H1 (cell line): ENCODE measurements at regions not wholly inside any gene's neighbourhood (a gene's known extent, or its start where the extent isn't known, plus 50 kb on each side); places are given as distances from the start of the nearest gene placed in this dataset.

Experiments used
- CTCF ChIA-PET: fragments of 300-600 bp; sonication (Branson Sonifier 250); formaldehyde crosslinking; loops from one replicate; lab custom pipeline; 2021; ENCODE audit not compliant: partially characterized antibody; lab: Charles Lee
- POLR2A ChIA-PET: fragments of 300-600 bp; sonication (Branson Sonifier 250); formaldehyde crosslinking; loops from one replicate; lab custom pipeline; 2021; ENCODE audit warnings: inconsistent platforms; ENCODE audit not compliant: partially characterized antibody; lab: Charles Lee
- DNase-seq, 2 experiments: peaks; one replicate each; pipeline versions ENCODE4 v3.0.0 to v3.0.0-alpha.2; 2010 to 2022; ENCODE audit warnings: low spot score in 2 of 2, low read depth in 1 of 2, mixed read lengths in 1 of 2
- FAIRE-seq: peaks from 2 replicates; lab custom pipeline; 2011; peaks lifted over from hg19 to GRCh38; lab: Jason Lieb, UNC
- H2AFZ ChIP-seq: 2 replicates; pipeline ENCODE4 v1.8.1; 2012; ENCODE audit warnings: low read length, inconsistent platforms
- H2AK5ac ChIP-seq: 2 replicates; pipeline ENCODE4 v1.6.1; 2013; ENCODE audit warnings: low read depth, low read length
- H2BK120ac ChIP-seq: replicated peaks from 2 replicates; pipeline ENCODE3; 2013; ENCODE audit warnings: low read depth, low read length, inconsistent platforms
- H2BK12ac ChIP-seq: 2 replicates; pipeline ENCODE4 v1.6.1; 2013; ENCODE audit warnings: low read depth, low read length
- H2BK15ac ChIP-seq: 2 replicates; pipeline ENCODE4 v1.6.1; 2013; ENCODE audit warnings: low read length
- H2BK20ac ChIP-seq: 2 replicates; pipeline ENCODE4 v1.6.1; 2013; ENCODE audit warnings: low read length
- H2BK5ac ChIP-seq: 2 replicates; pipeline ENCODE4 v1.6.1; 2013; ENCODE audit warnings: low read depth, low read length
- H3K14ac ChIP-seq: 2 replicates; pipeline ENCODE4 v1.6.1; 2013; ENCODE audit warnings: inconsistent platforms; ENCODE audit not compliant: insufficient read length
- H3K18ac ChIP-seq: 2 replicates; pipeline ENCODE4 v1.6.1; 2013; ENCODE audit warnings: low read length; ENCODE audit errors: extremely low read depth
- H3K23ac ChIP-seq: 2 replicates; pipeline ENCODE4 v1.6.1; 2013; ENCODE audit warnings: inconsistent platforms; ENCODE audit not compliant: insufficient read length
- H3K23me2 ChIP-seq: 2 replicates; pipeline ENCODE4 v1.6.1; 2013; ENCODE audit warnings: low read depth, low read length
- H3K27ac ChIP-seq: 2 replicates; pipeline ENCODE4 v1.6.1; 2011; ENCODE audit warnings: low read depth, low read length, inconsistent platforms
- H3K27me3 ChIP-seq, 4 experiments: replicated peaks in 1 of 4; 1 replicate in 1 of 4; 2 replicates in 3 of 4; pipeline versions ENCODE4 v1.6.1 to v1.8.1; 2011 to 2013; ENCODE audit warnings: low read length in 3 of 4, mild to moderate bottlenecking in 3 of 4, inconsistent platforms in 2 of 4, mixed read lengths in 2 of 4, moderate library complexity in 1 of 4; ENCODE audit not compliant: control insufficient read depth in 3 of 4, insufficient read depth in 3 of 4; ENCODE audit errors: extremely low read depth in 1 of 4
- H3K36me3 ChIP-seq, 4 experiments: 2 replicates each; pipeline versions ENCODE4 v1.6.1 to v1.8.1; 2011 to 2013; ENCODE audit warnings: mild to moderate bottlenecking in 4 of 4, low read length in 3 of 4, moderate library complexity in 2 of 4, control low read depth in 1 of 4, inconsistent platforms in 1 of 4; ENCODE audit not compliant: insufficient read depth in 4 of 4, control insufficient read depth in 2 of 4
- H3K4ac ChIP-seq: replicated peaks from 2 replicates; pipeline ENCODE3; 2013; ENCODE audit warnings: low read length, low read depth, mixed read lengths, inconsistent platforms; ENCODE audit not compliant: insufficient read length
- H3K4me1 ChIP-seq, 4 experiments: replicated peaks in 1 of 4; 1 replicate in 1 of 4; 2 replicates in 3 of 4; pipeline versions ENCODE4 v1.6.1 to v1.8.1; 2011 to 2013; ENCODE audit warnings: low read length in 3 of 4, inconsistent platforms in 2 of 4, mixed read lengths in 1 of 4; ENCODE audit not compliant: insufficient read depth in 4 of 4, control insufficient read depth in 3 of 4
- H3K4me2 ChIP-seq, 2 experiments: 2 replicates each; pipeline versions ENCODE4 v1.6.1 to v1.8.1; 2011 to 2013; ENCODE audit warnings: low read depth in 2 of 2, low read length in 2 of 2, control low read depth in 1 of 2, inconsistent platforms in 1 of 2, mild to moderate bottlenecking in 1 of 2; ENCODE audit not compliant: insufficient read depth in 1 of 2
- H3K4me3 ChIP-seq, 4 experiments: fragments of 200-600, 300-600 bp in 1 of 4; sonication (generic), shearing (Covaris generic), sonication (Bioruptor Twin) in 1 of 4; 2 replicates each; pipeline versions ENCODE4 v1.5.1 to v1.8.1; 2011 to 2016; ENCODE audit warnings: low read length in 4 of 4, low read depth in 3 of 4, control low read depth in 2 of 4, inconsistent platforms in 2 of 4, mild to moderate bottlenecking in 2 of 4, mixed read lengths in 1 of 4, moderate library complexity in 1 of 4; ENCODE audit not compliant: insufficient read depth in 2 of 4; ENCODE audit errors: extremely low read depth in 1 of 4
- H3K56ac ChIP-seq: replicated peaks from 2 replicates; pipeline ENCODE3; 2013; ENCODE audit warnings: low read depth, mild to moderate bottlenecking, mixed read lengths, low read length, inconsistent platforms; ENCODE audit not compliant: insufficient read length
- H3K79me1 ChIP-seq: 2 replicates; pipeline ENCODE4 v1.6.1; 2013; ENCODE audit warnings: low read depth, low read length, control low read depth
- H3K79me2 ChIP-seq, 2 experiments: 2 replicates each; pipeline versions ENCODE4 v1.6.1 to v1.8.1; 2012 to 2013; ENCODE audit warnings: low read length in 2 of 2, mild to moderate bottlenecking in 2 of 2, inconsistent platforms in 1 of 2; ENCODE audit not compliant: insufficient read depth in 2 of 2, control insufficient read depth in 1 of 2
- H3K9ac ChIP-seq, 4 experiments: replicated peaks in 1 of 4; 1 replicate in 1 of 4; 2 replicates in 3 of 4; pipeline versions ENCODE4 v1.6.1 to v1.8.1; 2011 to 2013; ENCODE audit warnings: low read depth in 3 of 4, low read length in 3 of 4, control low read depth in 2 of 4, mild to moderate bottlenecking in 2 of 4, moderate library complexity in 2 of 4, inconsistent platforms in 1 of 4; ENCODE audit errors: extremely low read depth in 1 of 4
- H3K9me3 ChIP-seq, 2 experiments: 2 replicates each; pipeline versions ENCODE4 v1.6.1 to v1.8.1; 2012 to 2013; ENCODE audit warnings: mild to moderate bottlenecking in 2 of 2, moderate library complexity in 2 of 2, control low read depth in 1 of 2, inconsistent platforms in 1 of 2, low read depth in 1 of 2, low read length in 1 of 2, mixed read lengths in 1 of 2; ENCODE audit not compliant: insufficient read depth in 2 of 2
- H4K20me1 ChIP-seq, 2 experiments: replicated peaks in 1 of 2; 2 replicates each; pipeline versions ENCODE3 to v1.8.1; 2011 to 2013; ENCODE audit warnings: inconsistent platforms in 2 of 2, low read length in 2 of 2, mild to moderate bottlenecking in 1 of 2; ENCODE audit not compliant: insufficient read depth in 2 of 2, control insufficient read depth in 1 of 2
- H4K5ac ChIP-seq: 2 replicates; pipeline ENCODE4 v1.6.1; 2013; ENCODE audit warnings: low read length, low read depth, mixed read lengths, inconsistent platforms; ENCODE audit not compliant: insufficient read length
- H4K8ac ChIP-seq: 2 replicates; pipeline ENCODE4 v1.8.0; 2013; ENCODE audit warnings: mild to moderate bottlenecking, moderate library complexity, low read length, inconsistent platforms; ENCODE audit not compliant: insufficient read depth; ENCODE audit errors: extremely low read depth
- H4K91ac ChIP-seq: replicated peaks from 2 replicates; pipeline ENCODE3; 2013; ENCODE audit warnings: low read length, mixed read lengths, inconsistent platforms; ENCODE audit not compliant: insufficient read length
- ASH2L ChIP-seq: fragments of 200-600, 300-600 bp; sonication (generic); IDR thresholded peaks from one replicate; pipeline ENCODE4 v1.7.1; 2017; ENCODE audit warnings: low read length
- CHD2 ChIP-seq: IDR thresholded peaks from 2 replicates; pipeline ENCODE4 v1.6.1; 2012; ENCODE audit warnings: low read length, improper control_type of control experiment
- CREB1 ChIP-seq: IDR thresholded peaks from 2 replicates; pipeline ENCODE4 v1.6.1; 2012; ENCODE audit warnings: inconsistent platforms
- CTBP2 ChIP-seq: IDR thresholded peaks from 2 replicates; pipeline ENCODE4 v1.7.0; 2011; ENCODE audit warnings: borderline replicate concordance, mild to moderate bottlenecking, moderate library complexity, mixed read lengths, low read length; ENCODE audit not compliant: insufficient read depth, insufficient read length
- JUN ChIP-seq: IDR thresholded peaks from 2 replicates; pipeline ENCODE4 v1.6.1; 2011; ENCODE audit warnings: low read depth, mild to moderate bottlenecking, improper control_type of control experiment, low read length
- KDM1A ChIP-seq: fragments of 200-600, 300-600 bp; sonication (generic); IDR thresholded peaks from 2 replicates; pipeline ENCODE4 v1.7.1; 2016; ENCODE audit warnings: mild to moderate bottlenecking, low read length, borderline replicate concordance
- NANOG ChIP-seq: IDR thresholded peaks from 2 replicates; pipeline ENCODE4 v1.6.1; 2011; ENCODE audit warnings: low read length, low read depth, mild to moderate bottlenecking, inconsistent platforms; ENCODE audit not compliant: insufficient read depth, poor library complexity, severe bottlenecking
- RAD21 ChIP-seq, 2 experiments: IDR thresholded peaks in 1 of 2; conservative IDR thresholded peaks in 1 of 2; 2 replicates each; pipeline ENCODE4 v1.6.1; 2011; ENCODE audit warnings: low read depth in 2 of 2, low read length in 2 of 2, improper control_type of control experiment in 1 of 2, inconsistent platforms in 1 of 2, mild to moderate bottlenecking in 1 of 2, moderate library complexity in 1 of 2
- RBBP5 ChIP-seq: IDR thresholded peaks from 2 replicates; pipeline ENCODE4 v1.7.1; 2012; ENCODE audit warnings: low read depth, mild to moderate bottlenecking, inconsistent platforms, low read length, moderate library complexity, borderline replicate concordance
- SP1 ChIP-seq: IDR thresholded peaks from 2 replicates; pipeline ENCODE4 v1.6.1; 2011; ENCODE audit warnings: low read depth, low read length
- TAF1 ChIP-seq: IDR thresholded peaks from 2 replicates; pipeline ENCODE4 v1.6.1; 2011; ENCODE audit warnings: mild to moderate bottlenecking, low read depth, low read length
- TCF12 ChIP-seq: IDR thresholded peaks from 2 replicates; pipeline ENCODE4 v1.6.1; 2011; ENCODE audit warnings: low read depth, mild to moderate bottlenecking, low read length
- TEAD4 ChIP-seq: IDR thresholded peaks from 2 replicates; pipeline ENCODE4 v1.6.1; 2012; ENCODE audit warnings: low read depth, low read length, inconsistent platforms, mixed read lengths
- WGBS, 2 experiments: shearing (Covaris generic) in 1 of 2; methylation state at CpG; one replicate each; pipeline versions ENCODE4 v1.1.6 to v1.1.7; 2013 to 2015; ENCODE audit warnings: low lambda C conversion rate in 2 of 2, mixed read lengths in 2 of 2, inconsistent platforms in 1 of 2, low coverage in 1 of 2, missing lambda C conversion rate in 1 of 2; ENCODE audit not compliant: insufficient replicate concordance in 2 of 2, insufficient coverage in 1 of 2, insufficient read length in 1 of 2; ENCODE audit errors: extremely low coverage in 1 of 2, missing lambda C conversion rate in 1 of 2; 5-methylcytosine and 5-hydroxymethylcytosine counted together

DNA sequence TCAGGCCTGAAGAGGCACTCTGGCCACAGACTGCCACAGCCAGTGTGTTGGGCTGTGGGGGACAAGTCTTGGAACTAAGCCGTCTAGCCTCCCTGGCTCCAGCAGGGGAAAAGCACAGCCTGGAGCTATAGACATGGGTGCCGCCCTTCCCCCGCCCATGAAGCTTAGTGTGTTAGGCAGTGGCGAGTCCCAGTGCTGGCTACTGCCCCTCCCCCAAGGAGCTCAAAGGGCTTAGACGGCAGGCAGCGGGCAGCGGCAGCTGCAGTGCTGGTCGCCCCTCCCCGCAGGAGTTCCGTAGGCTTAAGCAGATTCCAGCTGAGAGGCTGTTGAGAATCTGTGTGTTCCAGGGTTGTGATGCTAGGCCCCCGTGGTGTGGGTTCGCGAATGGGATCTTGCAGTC, 135.8 kb upstream of the RORA start:
- ChIA-PET POLR2A (no interaction called here), CTCF (interaction anchor here (0.8 to 2.2 kb wide), 4 partner anchors 12 to 118 kb away, joined by 3 to 4 read pairs (median 4); no protein-coding TSS in a partner anchor)
- 0 out of 2 replicates have a peak overlapping the region, but pooled peaks have one; percentile 73 for H4K8ac ChIP-seq
- H3K23ac ChIP-seq = no peak overlapping the region
- H3K79me1 ChIP-seq = no peaks in the 10 kb centered on the region
- DNase-seq = peak; percentile 44 to 74
- H3K4me2 ChIP-seq = peak overlapping the region; percentile 63 to 72
- peak; percentile 42 for FAIRE-seq
- no peak overlapping the region for H3K56ac ChIP-seq
- H2BK12ac ChIP-seq = 0 out of 2 replicates have a peak overlapping the region, but pooled peaks have one; percentile 68
- no peak overlapping the region for H3K4ac ChIP-seq
- peak overlapping the region; percentile 8; the same call in 1 of the 2 replicates for H3K27ac ChIP-seq
- H3K9me3 ChIP-seq = no peaks in the 10 kb centered on the region
- H4K91ac ChIP-seq = peak overlapping the region; percentile 89
- no peak overlapping the region for H2AK5ac ChIP-seq
- peaks cover 2% of the 10 kb centered on the region; the same call in 1 of the 2 replicates for H3K23me2 ChIP-seq
- H3K4me3 ChIP-seq = peak overlapping the region in 3 of 4 experiments; percentile 8 to 38 (median 20); a peak in 5 of 8 replicates
- H2BK20ac ChIP-seq = peak overlapping the region; percentile 72; the same call in 1 of the 2 replicates
- no peak overlapping the region for H4K5ac ChIP-seq
- peaks cover 0 to 9% (median 4%) of the 10 kb centered on the region in 4 experiments; a peak in 3 of 7 replicates for H3K4me1 ChIP-seq
- no peaks in the 10 kb centered on the region for H3K79me2 ChIP-seq
- H3K9ac ChIP-seq = peak overlapping the region in 1 of 4 experiments; percentile 6; a peak in 1 of 7 replicates
- 48% methylated on average over 6 of the region's 13 CpGs; no CpG with 5 or more reads in 1 of the 2 experiments for WGBS, 2 experiments
- no peak overlapping the region for H3K14ac ChIP-seq
- H2BK5ac ChIP-seq = peak overlapping the region; percentile 91; the same call in 1 of the 2 replicates
- no peaks in the 10 kb centered on the region for H3K36me3 ChIP-seq
- peak overlapping the region; percentile 77 for H2AFZ ChIP-seq
- H4K20me1 ChIP-seq = no peaks in the 10 kb centered on the region
- TF ChIP-seq RAD21 (IDR thresholded peaks at IDR 0.05 in 1 of 2, conservative IDR thresholded peaks at IDR 0.05 in 1 of 2; ENCODE audit: low read depth in 2 of 2, low read length in 2 of 2) = peak in 1 of 2 experiments; percentile 21; a peak in 1 of 4 replicates
- TF ChIP-seq RBBP5 = peak; percentile 72; the same call in 1 of the 2 replicates
- TF ChIP-seq SP1 = peak; percentile 69
- TF ChIP-seq CHD2 = peak; percentile 63; the same call in 1 of the 2 replicates
- peak; percentile 12; the same call in 1 of the 2 replicates for TF ChIP-seq TEAD4
- TF ChIP-seq JUN = no peak
- peak; percentile 74 for TF ChIP-seq NANOG
- 0 out of 2 replicates have a peak, but pooled peaks have one; percentile 68 for TF ChIP-seq TCF12
- no peak for TF ChIP-seq TAF1
- peak; percentile 57; the same call in 1 of the 2 replicates for TF ChIP-seq KDM1A
- TF ChIP-seq CTBP2 = peak; percentile 88
- TF ChIP-seq CREB1 = no peak
- TF ChIP-seq ASH2L = peak; percentile 86
- no peak overlapping the region; the same call in 1 of the 2 replicates for H2BK15ac ChIP-seq
- H3K18ac ChIP-seq = peak overlapping the region; percentile 97
- no peaks in the 10 kb centered on the region for H3K27me3 ChIP-seq
- no peak overlapping the region for H2BK120ac ChIP-seq
